ENCODE measurements at regions not wholly inside any gene's neighbourhood (a gene's known extent, or its start where the extent isn't known, plus 50 kb on each side); places are given as distances from the start of the nearest gene placed in this dataset.

GRCh38 chr2:3071685-3072263 is 305.8 kb downstream of the EIPR1 start:
- ATAC-seq (no peak), DNase-seq (no peak)
- H3K27me3 Mint-ChIP-seq (ENCODE audit: low read depth in 2 of 2) = no peaks in the 10 kb centered on the region
- H3K36me3 Mint-ChIP-seq = no peaks in the 10 kb centered on the region
- Histone ChIP-seq H3K4me1 (ENCODE audit: control insufficient read depth, insufficient read depth, low read length) (no peaks in the 10 kb centered on the region), H3K27me3 (ENCODE audit: control insufficient read depth, insufficient read depth, low read length) (no peaks in the 10 kb centered on the region), H3K4me3 (ENCODE audit: low read length) (no peak overlapping the region), H3K9me3 (ENCODE audit: control insufficient read depth, insufficient read depth, low read length) (no peaks in the 10 kb centered on the region), H3K27ac (ENCODE audit: low read length) (no peak overlapping the region), H3K36me3 (ENCODE audit: control insufficient read depth, insufficient read depth, low read length) (no peaks in the 10 kb centered on the region)
- H3K27ac Mint-ChIP-seq = no peak overlapping the region
- no peak for TF ChIP-seq CTCF (IDR thresholded peaks at IDR 0.05)
- no peak overlapping the region for H3K4me3 Mint-ChIP-seq
- WGBS (ENCODE audit: insufficient coverage) = 83% methylated on average over 10 of the region's 10 CpGs
- intact Hi-C loops (cut with micrococcal nuclease) = no loop called here
- H3K4me1 Mint-ChIP-seq = no peaks in the 10 kb centered on the region
- H3K9me3 Mint-ChIP-seq = peaks cover 0 to 2% of the 10 kb centered on the region in 2 donors

- H3K4me3 ChIP-seq (ENCODE audit: low read length) = no peak overlapping the region
- H3K27me3 ChIP-seq (ENCODE audit: control insufficient read depth, insufficient read depth, low read length) = no peaks in the 10 kb centered on the region
- no peaks in the 10 kb centered on the region for H3K36me3 ChIP-seq (ENCODE audit: control insufficient read depth, insufficient read depth, low read length)
- WGBS (ENCODE audit: insufficient coverage) = 93% methylated on average over 7 of the region's 7 CpGs
- Mint-ChIP-seq H3K27ac (no peak overlapping the region), H3K4me1 (no peaks in the 10 kb centered on the region), H3K27me3 (ENCODE audit: low read depth in 2 of 2) (no peaks in the 10 kb centered on the region), H3K36me3 (no peaks in the 10 kb centered on the region), H3K4me3 (no peak overlapping the region), H3K9me3 (peaks cover 0 to 2% of the 10 kb centered on the region in 2 donors)
- H3K4me1 ChIP-seq (ENCODE audit: control insufficient read depth, insufficient read depth, low read length) = no peaks in the 10 kb centered on the region
- no peak for TF ChIP-seq CTCF (IDR thresholded peaks at IDR 0.05)
- H3K27ac ChIP-seq (ENCODE audit: low read length) = no peak overlapping the region
- intact Hi-C loops (cut with micrococcal nuclease) = no loop called here
- DNase-seq = no peak
- H3K9me3 ChIP-seq (ENCODE audit: control insufficient read depth, insufficient read depth, low read length) = no peaks in the 10 kb centered on the region
- ATAC-seq = no peak
Observed at GRCh38 chr2:3066831-3067230, 310.8 kb downstream of the EIPR1 start.

GRCh38 chr2:3065928-3066327 is 311.7 kb downstream of the EIPR1 start:
- Histone ChIP-seq H3K9me3 (ENCODE audit: control insufficient read depth, insufficient read depth, low read length) (no peaks in the 10 kb centered on the region), H3K27me3 (ENCODE audit: control insufficient read depth, insufficient read depth, low read length) (no peaks in the 10 kb centered on the region), H3K36me3 (ENCODE audit: control insufficient read depth, insufficient read depth, low read length) (no peaks in the 10 kb centered on the region), H3K27ac (ENCODE audit: low read length) (no peak overlapping the region), H3K4me1 (ENCODE audit: control insufficient read depth, insufficient read depth, low read length) (no peaks in the 10 kb centered on the region), H3K4me3 (ENCODE audit: low read length) (no peak overlapping the region)
- WGBS (ENCODE audit: insufficient coverage) = 84% methylated on average over 5 of the region's 5 CpGs
- Mint-ChIP-seq H3K27ac (no peak overlapping the region), H3K9me3 (peaks cover 0 to 2% of the 10 kb centered on the region in 2 donors), H3K4me3 (no peak overlapping the region), H3K27me3 (ENCODE audit: low read depth in 2 of 2) (no peaks in the 10 kb centered on the region), H3K36me3 (no peaks in the 10 kb centered on the region), H3K4me1 (no peaks in the 10 kb centered on the region)
- no peak for TF ChIP-seq CTCF (IDR thresholded peaks at IDR 0.05)
- DNase-seq (no peak), ATAC-seq (no peak)
- intact Hi-C loops (cut with micrococcal nuclease) = no loop called here
